Adrenal gland (tissue), 5 donors: ENCODE measurements at regions not wholly inside any gene's neighbourhood (a gene's known extent, or its start where the extent isn't known, plus 50 kb on each side); places are given as distances from the start of the nearest gene placed in this dataset.

Source experiments
- CTCF ChIP-seq, 6 experiments: fragments of 450-650 bp in 4 of 6; fragments of 200-600 bp in 2 of 6; sonication (generic) in 1 of 6; IDR thresholded peaks; 1 replicate in 5 of 6; 2 replicates in 1 of 6; pipeline versions ENCODE4 v1.5.1 to v1.8.0; 2016 to 2021; ENCODE audit warnings: antibody characterized with exemption in 6 of 6, mild to moderate bottlenecking in 2 of 6, moderate library complexity in 1 of 6
- POLR2A ChIP-seq, 2 donors: fragments of 450-650 bp; IDR thresholded peaks; one replicate each; pipeline ENCODE4 v1.6.1; 2017; ENCODE audit warnings: antibody characterized with exemption in 2 of 2, mild to moderate bottlenecking in 2 of 2, moderate library complexity in 1 of 2
- donor health status: DM: no; HTN: no; CAD: no.

DNA sequence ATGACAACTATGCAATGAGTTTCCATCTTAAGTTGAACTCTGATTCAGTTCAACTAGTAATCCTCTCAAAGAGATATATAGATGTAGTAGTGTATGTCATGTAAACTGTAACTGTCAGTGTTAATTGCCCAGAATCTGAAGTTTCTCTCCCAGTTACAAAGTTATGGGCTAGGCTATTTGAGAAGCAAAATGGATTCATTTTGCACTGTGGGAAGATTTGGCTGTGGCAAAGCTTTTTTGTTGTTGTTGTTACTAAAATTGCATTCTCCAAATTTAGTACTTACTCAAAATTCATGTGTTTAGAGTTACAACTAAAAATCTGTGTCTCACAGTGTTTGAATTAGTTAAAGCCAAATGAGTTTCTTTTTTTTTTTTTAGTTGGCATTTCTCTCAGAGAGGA is 219.0 kb downstream of the KCNJ2 start:
- TF ChIP-seq POLR2A (IDR thresholded peaks at IDR 0.05) (no peak), CTCF (IDR thresholded peaks at IDR 0.05) (no peak)
